ENCODE measurements at regions not wholly inside any gene's neighbourhood (a gene's known extent, or its start where the extent isn't known, plus 50 kb on each side); places are given as distances from the start of the nearest gene placed in this dataset.

DNA sequence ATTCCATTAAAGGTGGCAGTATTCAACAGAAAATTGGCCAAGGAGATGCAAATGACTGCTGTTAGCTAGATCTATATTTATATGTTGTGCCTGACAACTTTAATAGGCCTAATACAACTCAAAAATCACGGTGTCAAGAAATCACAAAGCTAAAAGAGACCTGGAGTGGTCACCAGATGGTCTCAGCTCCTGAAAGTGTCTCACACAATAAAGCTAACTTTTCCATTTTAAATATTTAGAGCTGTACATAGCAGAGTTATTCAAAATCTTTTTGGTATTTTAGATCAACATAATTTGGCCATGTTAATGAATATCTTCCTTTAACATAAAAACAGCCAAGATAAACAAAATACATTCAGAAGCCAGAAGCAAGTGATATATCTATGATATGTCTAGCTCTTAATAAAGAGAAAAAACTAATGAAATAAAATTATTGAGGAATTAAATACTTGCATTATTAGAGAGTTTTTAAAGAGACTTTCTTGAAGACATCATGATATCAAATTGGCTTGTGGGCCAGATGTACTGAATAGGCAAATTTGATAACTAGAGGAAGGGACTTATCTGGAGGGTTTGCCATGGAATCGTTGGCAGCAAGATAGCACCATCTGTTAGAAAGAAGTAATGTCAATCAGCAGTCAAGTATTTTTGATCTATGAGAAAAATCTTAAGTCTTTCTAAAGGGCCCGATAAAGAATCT, 84.9 kb upstream of the SCAF8 start:
- Histone ChIP-seq H3K36me3 (ENCODE audit: low read depth) (no peaks in the 10 kb centered on the region), H3K9me3 (ENCODE audit: low read depth) (no peaks in the 10 kb centered on the region), H2AFZ (no peak overlapping the region), H3K4me3 (no peak overlapping the region), H3K79me2 (ENCODE audit: insufficient read depth) (no peaks in the 10 kb centered on the region), H3K9ac (no peak overlapping the region), H3K27me3 (replicated peaks; ENCODE audit: insufficient read depth) (peaks cover 8% of the 10 kb centered on the region; the same call in 1 of the 2 replicates), H3F3A (ENCODE audit: insufficient read depth) (no peaks in the 10 kb centered on the region), H3K27ac (no peak overlapping the region), H3K9me2 (ENCODE audit: insufficient read depth) (no peaks in the 10 kb centered on the region), H4K20me1 (ENCODE audit: insufficient read depth) (no peaks in the 10 kb centered on the region), H3K4me1 (ENCODE audit: insufficient read depth) (no peaks in the 10 kb centered on the region), H3K4me2 (ENCODE audit: unreplicated experiment) (no peak overlapping the region)
- 71 to 72% methylated on average over 3 of the region's 3 CpGs for WGBS, 2 experiments (ENCODE audit: low coverage in 1 of 2, low lambda C conversion rate in 2 of 2, missing lambda C conversion rate in 2 of 2)
- no peak for DNase-seq
- TF ChIP-seq EZH2 (IDR thresholded peaks at IDR 0.05; ENCODE audit: insufficient read depth, poor library complexity, severe bottlenecking) (no peak), EZH2phosphoT487 (IDR thresholded peaks at IDR 0.05; ENCODE audit: insufficient read depth, low read depth) (no peak)
- in situ Hi-C loops (cut with MboI) = no loop called here

DNA sequence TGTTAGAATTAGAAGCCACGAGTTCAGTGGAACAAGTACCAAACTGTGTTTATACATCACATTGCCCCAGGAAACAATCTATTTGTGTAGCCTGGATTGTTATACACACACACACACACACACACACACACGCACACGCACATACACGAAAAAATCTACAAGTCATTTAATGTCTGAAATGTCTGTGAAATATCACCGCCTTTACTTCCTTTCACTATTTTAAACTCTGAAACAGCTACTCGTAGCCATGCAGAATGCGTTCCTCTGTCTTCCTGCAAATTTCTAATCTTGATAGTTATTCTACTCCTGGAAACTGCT, 84.4 kb upstream of the SCAF8 start:
- no peaks in the 10 kb centered on the region for H3K79me2 ChIP-seq (ENCODE audit: insufficient read depth)
- H3K4me3 ChIP-seq = no peak overlapping the region
- no peak overlapping the region for H2AFZ ChIP-seq
- H3K4me1 ChIP-seq (ENCODE audit: insufficient read depth) = no peaks in the 10 kb centered on the region
- H3F3A ChIP-seq (ENCODE audit: insufficient read depth) = no peaks in the 10 kb centered on the region
- no peak overlapping the region for H3K27ac ChIP-seq
- DNase-seq = no peak
- in situ Hi-C loops (cut with MboI) = no loop called here
- H3K9me2 ChIP-seq (ENCODE audit: insufficient read depth) = no peaks in the 10 kb centered on the region
- no peak overlapping the region for H3K4me2 ChIP-seq (ENCODE audit: unreplicated experiment)
- no peaks in the 10 kb centered on the region for H3K36me3 ChIP-seq (ENCODE audit: low read depth)
- WGBS, 2 experiments (ENCODE audit: low coverage in 1 of 2, low lambda C conversion rate in 2 of 2, missing lambda C conversion rate in 2 of 2) = 92 to 97% methylated on average over 7 of the region's 7 CpGs
- no peak overlapping the region for H3K9ac ChIP-seq
- TF ChIP-seq EZH2 (IDR thresholded peaks at IDR 0.05; ENCODE audit: insufficient read depth, poor library complexity, severe bottlenecking) = no peak
- no peak for TF ChIP-seq EZH2phosphoT487 (IDR thresholded peaks at IDR 0.05; ENCODE audit: insufficient read depth, low read depth)
- H3K27me3 ChIP-seq (replicated peaks; ENCODE audit: insufficient read depth) = peaks cover 8% of the 10 kb centered on the region; the same call in 1 of the 2 replicates
- no peaks in the 10 kb centered on the region for H3K9me3 ChIP-seq (ENCODE audit: low read depth)
- no peaks in the 10 kb centered on the region for H4K20me1 ChIP-seq (ENCODE audit: insufficient read depth)

DNA sequence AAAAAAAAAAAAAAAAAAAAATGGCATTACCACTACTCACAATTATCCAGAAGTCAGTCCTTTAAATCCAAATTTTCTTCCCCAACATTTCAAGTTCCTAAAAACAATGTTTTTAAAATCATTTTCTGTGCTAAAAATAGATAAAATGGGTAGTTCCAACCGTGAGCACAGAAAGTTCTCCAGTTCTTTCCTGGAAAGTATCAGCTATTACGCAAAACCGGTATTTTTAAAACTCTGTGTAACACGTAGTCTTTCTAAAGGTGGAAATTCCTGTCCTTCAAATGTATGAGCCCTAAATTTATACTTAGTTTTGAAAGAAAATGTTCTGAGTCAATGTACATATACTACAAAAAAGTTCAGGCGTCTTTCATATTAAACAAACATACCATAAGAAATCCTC, 83.5 kb upstream of the SCAF8 start:
- Histone ChIP-seq H3K4me1 (ENCODE audit: insufficient read depth) (no peaks in the 10 kb centered on the region), H4K20me1 (ENCODE audit: insufficient read depth) (no peaks in the 10 kb centered on the region), H3K36me3 (ENCODE audit: low read depth) (no peaks in the 10 kb centered on the region), H3K27ac (no peak overlapping the region), H3K9ac (no peak overlapping the region), H3F3A (ENCODE audit: insufficient read depth) (no peaks in the 10 kb centered on the region), H3K9me3 (ENCODE audit: low read depth) (no peaks in the 10 kb centered on the region), H3K79me2 (ENCODE audit: insufficient read depth) (no peaks in the 10 kb centered on the region), H3K4me2 (ENCODE audit: unreplicated experiment) (no peak overlapping the region), H2AFZ (no peak overlapping the region), H3K9me2 (ENCODE audit: insufficient read depth) (no peaks in the 10 kb centered on the region), H3K27me3 (replicated peaks; ENCODE audit: insufficient read depth) (peaks cover 5% of the 10 kb centered on the region; the same call in 1 of the 2 replicates), H3K4me3 (no peak overlapping the region)
- in situ Hi-C loops (cut with MboI) = loop anchor here (25.0 kb wide), 1 partner anchor 487 kb away; no protein-coding TSS in a partner anchor
- DNase-seq = no peak
- WGBS, 2 experiments (ENCODE audit: low coverage in 1 of 2, low lambda C conversion rate in 2 of 2, missing lambda C conversion rate in 2 of 2) = 71 to 73% methylated on average over 5 of the region's 5 CpGs
- TF ChIP-seq EZH2phosphoT487 (IDR thresholded peaks at IDR 0.05; ENCODE audit: insufficient read depth, low read depth) (no peak), EZH2 (IDR thresholded peaks at IDR 0.05; ENCODE audit: insufficient read depth, poor library complexity, severe bottlenecking) (no peak)

DNA sequence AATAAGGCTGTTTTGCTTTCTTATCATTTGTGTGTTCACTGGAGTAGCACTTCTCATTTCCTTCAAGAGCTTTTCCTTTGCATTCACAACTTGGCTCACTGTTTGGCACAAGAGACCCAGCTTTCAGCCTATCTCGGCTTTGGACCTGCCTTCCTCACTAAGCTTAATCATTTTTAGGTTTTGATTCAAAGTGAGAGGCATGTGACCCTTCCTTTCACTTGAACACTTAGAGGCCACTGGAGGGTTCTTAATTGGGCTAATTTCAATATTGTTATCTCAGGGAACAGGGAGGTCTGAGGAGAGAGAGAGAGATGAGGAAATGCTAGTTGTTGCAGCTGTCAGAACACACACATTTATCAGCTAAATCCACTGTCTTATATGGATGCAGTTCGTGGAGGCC, 82.9 kb upstream of the SCAF8 start:
- H3K27me3 ChIP-seq (replicated peaks; ENCODE audit: insufficient read depth) = peaks cover 5% of the 10 kb centered on the region; the same call in 1 of the 2 replicates
- H3K36me3 ChIP-seq (ENCODE audit: low read depth) = no peaks in the 10 kb centered on the region
- H3K4me2 ChIP-seq (ENCODE audit: unreplicated experiment) = no peak overlapping the region
- no peaks in the 10 kb centered on the region for H3K9me3 ChIP-seq (ENCODE audit: low read depth)
- H3K27ac ChIP-seq = no peak overlapping the region
- no peak for DNase-seq
- H3K9me2 ChIP-seq (ENCODE audit: insufficient read depth) = no peaks in the 10 kb centered on the region
- 83 to 87% methylated on average over 2 of the region's 2 CpGs for WGBS, 2 experiments (ENCODE audit: low coverage in 1 of 2, low lambda C conversion rate in 2 of 2, missing lambda C conversion rate in 2 of 2)
- H3K4me1 ChIP-seq (ENCODE audit: insufficient read depth) = no peaks in the 10 kb centered on the region
- in situ Hi-C loops (cut with MboI) = loop anchor here (25.0 kb wide), 1 partner anchor 488 kb away; no protein-coding TSS in a partner anchor
- H3K79me2 ChIP-seq (ENCODE audit: insufficient read depth) = no peaks in the 10 kb centered on the region
- TF ChIP-seq EZH2 (IDR thresholded peaks at IDR 0.05; ENCODE audit: insufficient read depth, poor library complexity, severe bottlenecking) (no peak), EZH2phosphoT487 (IDR thresholded peaks at IDR 0.05; ENCODE audit: insufficient read depth, low read depth) (no peak)
- H3K4me3 ChIP-seq = no peak overlapping the region
- no peaks in the 10 kb centered on the region for H3F3A ChIP-seq (ENCODE audit: insufficient read depth)
- no peak overlapping the region for H3K9ac ChIP-seq
- no peak overlapping the region for H2AFZ ChIP-seq
- H4K20me1 ChIP-seq (ENCODE audit: insufficient read depth) = no peaks in the 10 kb centered on the region

Measured in GM23248 (cell line).